Right forelimb (tissue), 1 donor: ENCODE measurements at regions not wholly inside any gene's neighbourhood (a gene's known extent, or its start where the extent isn't known, plus 50 kb on each side); places are given as distances from the start of the nearest gene placed in this dataset.

ENCODE experiments used
- DNase-seq: peaks from one replicate; pipeline ENCODE4 v3.0.0-alpha.2; 2018

- DNase-seq: no peak
Observed at GRCh38 chr15:96538491-96538890, 208.0 kb downstream of the NR2F2 start.

- DNase-seq: no peak
Observed at GRCh38 chr15:96540283-96540682, 209.8 kb downstream of the NR2F2 start.

GRCh38 chr15:96542130-96542770 is 211.8 kb downstream of the NR2F2 start:
- DNase-seq: no peak

- no peak for DNase-seq
Observed at GRCh38 chr15:96544162-96544756, 213.8 kb downstream of the NR2F2 start.

GRCh38 chr15:96549136-96549535 is 218.6 kb downstream of the NR2F2 start:
- DNase-seq: no peak

GRCh38 chr15:96551196-96551595 is 220.7 kb downstream of the NR2F2 start:
- DNase-seq: no peak

- no peak for DNase-seq
Observed at GRCh38 chr15:96551722-96552121, 221.2 kb downstream of the NR2F2 start.

GRCh38 chr15:96553006-96553405 is 222.5 kb downstream of the NR2F2 start:
- no peak for DNase-seq

GRCh38 chr15:96553451-96553850 is 223.0 kb downstream of the NR2F2 start:
- DNase-seq: no peak

GRCh38 chr15:96553931-96554330 is 223.4 kb downstream of the NR2F2 start:
- no peak for DNase-seq

GRCh38 chr15:96554541-96554940 is 224.0 kb downstream of the NR2F2 start:
- no peak for DNase-seq

- DNase-seq: no peak
Observed at GRCh38 chr15:96559087-96559486, 228.6 kb downstream of the NR2F2 start.

GRCh38 chr15:96559631-96560030 is 229.1 kb downstream of the NR2F2 start:
- DNase-seq: no peak

- no peak for DNase-seq
Observed at GRCh38 chr15:96560246-96560895, 229.9 kb downstream of the NR2F2 start.

- DNase-seq: no peak
Observed at GRCh38 chr15:96561593-96561992, 231.1 kb downstream of the NR2F2 start.

- DNase-seq: no peak
Observed at GRCh38 chr15:96564546-96564945, 234.0 kb downstream of the NR2F2 start.

- DNase-seq: no peak
Observed at GRCh38 chr15:96565266-96565665, 234.8 kb downstream of the NR2F2 start.

- no peak for DNase-seq
Observed at GRCh38 chr15:96574782-96575181, 244.3 kb downstream of the NR2F2 start.

- DNase-seq: no peak
Observed at GRCh38 chr15:96576596-96576995, 246.1 kb downstream of the NR2F2 start.

GRCh38 chr15:96578393-96578792 is 247.9 kb downstream of the NR2F2 start:
- no peak for DNase-seq

- DNase-seq: no peak
Observed at GRCh38 chr15:96581371-96581770, 250.9 kb downstream of the NR2F2 start.

- DNase-seq: no peak
Observed at GRCh38 chr15:96582473-96582872, 252.0 kb downstream of the NR2F2 start.

GRCh38 chr15:96583671-96584070 is 253.2 kb downstream of the NR2F2 start:
- DNase-seq: no peak
